ENCODE measurements at regions not wholly inside any gene's neighbourhood (a gene's known extent, or its start where the extent isn't known, plus 50 kb on each side); places are given as distances from the start of the nearest gene placed in this dataset.

- Histone ChIP-seq H3K27me3 (peaks cover 0 to 2% of the 10 kb centered on the region in 2 donors), H3K36me3 (no peaks in the 10 kb centered on the region), H3K27ac (no peak overlapping the region), H3K4me3 (no peak overlapping the region), H3K4me1 (no peaks in the 10 kb centered on the region), H3K9me3 (no peaks in the 10 kb centered on the region)
- TF ChIP-seq CTCF (IDR thresholded peaks at IDR 0.05), result no peak
- intact Hi-C loops (cut with DNase I; ENCODE audit: low total_unique reads), result no loop called here
- DNase-seq, result no peak
Measured at GRCh38 chr11:43245466-43245865, 66.3 kb upstream of the API5 start.

- intact Hi-C loops (cut with DNase I; ENCODE audit: low total_unique reads), result no loop called here
- no peak overlapping the region for H3K4me3 ChIP-seq
- no peaks in the 10 kb centered on the region for H3K4me1 ChIP-seq
- H3K27ac ChIP-seq, result no peak overlapping the region
- DNase-seq, result no peak
- no peaks in the 10 kb centered on the region for H3K36me3 ChIP-seq
- H3K27me3 ChIP-seq, result peaks cover 0 to 2% of the 10 kb centered on the region in 2 donors
- no peaks in the 10 kb centered on the region for H3K9me3 ChIP-seq
- no peak for TF ChIP-seq CTCF (IDR thresholded peaks at IDR 0.05)
Measured at GRCh38 chr11:43250309-43250708, 61.5 kb upstream of the API5 start.

- DNase-seq, result no peak
- Histone ChIP-seq H3K4me3 (no peak overlapping the region), H3K4me1 (no peaks in the 10 kb centered on the region), H3K36me3 (no peaks in the 10 kb centered on the region), H3K27ac (no peak overlapping the region), H3K9me3 (peaks cover 0 to 8% (median 6%) of the 10 kb centered on the region in 3 donors), H3K27me3 (no peaks in the 10 kb centered on the region)
- no peak for TF ChIP-seq CTCF (IDR thresholded peaks at IDR 0.05)
- intact Hi-C loops (cut with DNase I; ENCODE audit: low total_unique reads), result no loop called here
Measured at GRCh38 chr11:43261775-43262174, 50.0 kb upstream of the API5 start.

Measured in tibial artery (tissue), 4 donors.